Stomach (tissue), 4 donors: ENCODE measurements at regions not wholly inside any gene's neighbourhood (a gene's known extent, or its start where the extent isn't known, plus 50 kb on each side); places are given as distances from the start of the nearest gene placed in this dataset.

Experiments
- EP300 ChIP-seq: sonication (generic); formaldehyde crosslinking; IDR thresholded peaks from one replicate; pipeline ENCODE4 v1.6.1; 2017; ENCODE audit warnings: antibody characterized with exemption
- POLR2A ChIP-seq, 4 donors: fragments of 450-650 bp; IDR thresholded peaks; one replicate each; pipeline ENCODE4 v1.6.1; 2016; ENCODE audit warnings: antibody characterized with exemption in 4 of 4, control low read depth in 2 of 4, mild to moderate bottlenecking in 1 of 4, moderate library complexity in 1 of 4
- TF ChIP-seq, protein P1 (sequence below), 7 experiments: fragments of 450-650 bp in 4 of 7; fragments of 200-600 bp in 3 of 7; sonication (generic) in 3 of 7; IDR thresholded peaks; one replicate each; pipeline ENCODE4 v1.5.1; 2016 to 2019; ENCODE audit warnings: antibody characterized with exemption in 7 of 7, control low read depth in 2 of 7, mild to moderate bottlenecking in 1 of 7

- TF ChIP-seq, protein P1, sequence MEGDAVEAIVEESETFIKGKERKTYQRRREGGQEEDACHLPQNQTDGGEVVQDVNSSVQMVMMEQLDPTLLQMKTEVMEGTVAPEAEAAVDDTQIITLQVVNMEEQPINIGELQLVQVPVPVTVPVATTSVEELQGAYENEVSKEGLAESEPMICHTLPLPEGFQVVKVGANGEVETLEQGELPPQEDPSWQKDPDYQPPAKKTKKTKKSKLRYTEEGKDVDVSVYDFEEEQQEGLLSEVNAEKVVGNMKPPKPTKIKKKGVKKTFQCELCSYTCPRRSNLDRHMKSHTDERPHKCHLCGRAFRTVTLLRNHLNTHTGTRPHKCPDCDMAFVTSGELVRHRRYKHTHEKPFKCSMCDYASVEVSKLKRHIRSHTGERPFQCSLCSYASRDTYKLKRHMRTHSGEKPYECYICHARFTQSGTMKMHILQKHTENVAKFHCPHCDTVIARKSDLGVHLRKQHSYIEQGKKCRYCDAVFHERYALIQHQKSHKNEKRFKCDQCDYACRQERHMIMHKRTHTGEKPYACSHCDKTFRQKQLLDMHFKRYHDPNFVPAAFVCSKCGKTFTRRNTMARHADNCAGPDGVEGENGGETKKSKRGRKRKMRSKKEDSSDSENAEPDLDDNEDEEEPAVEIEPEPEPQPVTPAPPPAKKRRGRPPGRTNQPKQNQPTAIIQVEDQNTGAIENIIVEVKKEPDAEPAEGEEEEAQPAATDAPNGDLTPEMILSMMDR (IDR thresholded peaks at IDR 0.05): no peak
- TF ChIP-seq POLR2A (IDR thresholded peaks at IDR 0.05) (no peak), EP300 (no peak)
These were observed 154.6 kb upstream of the FAT1 start for GRCh38 chr4:186878203-186878776.
